NOMO-1 treated with dmso at 0.1 percent for 144 hours (cell line): ENCODE measurements at regions not wholly inside any gene's neighbourhood (a gene's known extent, or its start where the extent isn't known, plus 50 kb on each side); places are given as distances from the start of the nearest gene placed in this dataset.
A peak's percentile ranks its signal among the peaks of the same experiment; 100 is the strongest.
"Not testable (repeated sequence)": the region's sequence is repeated elsewhere in the genome, so short reads cannot be mapped to it uniquely, and the experiment has no call there.

Experiments
- DNase-seq: peaks from one replicate; lab custom pipeline; 2025; ENCODE audit not compliant: unreplicated experiment; lab: John Stamatoyannopoulos, UW

- DNase-seq: no peak
Observed at GRCh38 chr13:47708386-47708785, 292.7 kb downstream of the SUCLA2 start.

DNA sequence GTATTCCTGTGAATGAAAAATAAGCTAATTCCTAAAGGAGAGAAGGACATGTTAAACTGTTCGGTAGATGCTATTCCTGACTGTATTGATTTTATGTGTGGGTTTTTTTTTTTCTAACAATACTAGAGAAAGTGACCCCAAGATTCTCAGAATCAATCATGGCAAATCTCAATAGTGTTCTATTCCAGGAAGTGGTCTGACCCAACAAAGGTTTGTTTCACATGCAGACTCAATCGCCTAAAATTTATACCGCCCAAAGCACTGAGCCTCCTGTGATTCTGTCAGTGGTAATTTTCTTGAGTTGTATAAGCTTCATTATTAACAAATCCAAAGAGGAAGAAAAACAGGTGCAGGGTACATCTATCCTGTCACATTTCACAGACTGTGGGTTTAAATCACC lies 293.7 kb downstream of the SUCLA2 start:
- DNase-seq: no peak

- DNase-seq: no peak
Observed at GRCh38 chr13:47705185-47705584, 295.9 kb downstream of the SUCLA2 start.

- no peak for DNase-seq
Observed at GRCh38 chr13:47696674-47697073, 304.4 kb downstream of the SUCLA2 start.

DNA sequence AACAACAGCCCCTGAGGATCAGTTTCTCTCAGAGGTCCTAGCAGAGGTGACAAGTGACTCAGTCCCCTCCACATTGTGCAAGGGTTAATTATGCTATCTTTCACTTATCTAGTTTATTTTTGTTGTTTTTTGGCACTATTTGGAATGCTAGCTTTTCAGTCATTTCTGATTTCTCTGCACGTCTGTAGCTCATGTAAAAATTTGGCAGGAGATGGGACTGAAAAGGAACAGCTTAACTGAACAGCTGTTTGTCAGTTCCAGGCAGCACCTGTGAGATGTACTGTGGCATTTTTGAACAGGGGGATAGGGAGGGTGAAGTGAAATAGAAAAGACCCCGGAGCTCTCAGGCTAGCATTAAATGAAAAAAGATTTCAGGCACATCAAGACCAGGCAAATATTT lies 313.5 kb downstream of the SUCLA2 start:
- no peak for DNase-seq

DNA sequence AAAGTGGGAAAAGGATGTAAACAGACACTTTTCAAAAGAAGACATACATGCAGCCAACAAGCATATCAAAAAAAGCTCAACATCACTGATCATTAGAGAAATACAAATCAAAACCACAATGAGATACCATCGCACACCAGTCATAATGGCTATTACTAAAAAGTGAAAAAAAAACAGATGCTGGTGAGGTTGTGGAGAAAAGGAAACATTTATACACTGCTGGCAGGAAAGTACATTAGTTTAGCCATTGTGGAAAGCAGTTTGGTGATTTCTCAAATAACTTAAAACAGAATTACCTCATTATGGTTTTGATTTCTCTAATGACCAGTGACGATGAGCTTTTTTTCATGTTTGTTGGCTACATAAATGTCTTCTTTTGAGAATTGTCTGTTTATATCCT lies 315.9 kb downstream of the SUCLA2 start:
- DNase-seq: not testable (repeated sequence)

GRCh38 chr13:47680748-47681147 lies 320.3 kb downstream of the SUCLA2 start:
- DNase-seq: no peak

DNA sequence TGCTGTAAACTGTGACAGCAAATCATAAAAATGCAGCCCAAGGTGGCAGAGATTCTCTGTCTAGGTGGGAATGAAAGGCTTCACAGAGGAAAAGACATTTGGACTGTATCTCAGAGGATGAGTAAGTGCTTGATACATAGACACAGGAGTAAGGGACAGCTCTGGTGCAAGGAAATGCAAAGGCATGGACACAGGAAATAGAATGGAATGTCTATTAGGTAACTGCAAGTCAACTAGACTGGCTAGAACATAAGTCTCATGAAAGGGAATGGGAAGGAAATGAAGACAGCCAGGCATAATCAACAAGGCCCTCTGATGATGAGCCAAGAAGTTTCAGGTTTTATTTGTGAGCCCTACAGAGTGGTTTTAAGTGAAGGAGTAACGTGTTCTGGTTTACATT lies 321.7 kb downstream of the SUCLA2 start:
- DNase-seq: no peak

- DNase-seq: no peak
Observed at GRCh38 chr13:47678201-47678968, 322.7 kb downstream of the SUCLA2 start.

DNA sequence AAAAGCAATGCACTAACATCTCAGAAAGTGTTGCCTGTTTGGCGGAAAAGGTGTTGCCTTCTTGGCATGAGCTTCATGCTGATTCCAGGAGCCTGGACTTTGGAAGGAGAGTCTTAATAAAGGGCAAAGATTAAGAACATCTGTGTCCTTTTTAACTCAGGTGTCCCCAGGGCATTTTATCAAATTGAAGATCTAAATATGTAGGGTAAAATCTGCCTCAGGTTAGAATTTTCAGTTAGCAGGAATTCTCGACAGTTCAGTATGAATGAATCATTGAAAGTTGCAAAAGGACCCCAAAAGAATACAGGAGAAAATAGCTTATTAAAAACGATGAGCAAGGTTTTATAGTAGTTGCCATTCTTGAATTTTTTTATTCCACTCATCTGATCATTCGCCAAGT lies 325.2 kb downstream of the SUCLA2 start:
- no peak for DNase-seq

DNA sequence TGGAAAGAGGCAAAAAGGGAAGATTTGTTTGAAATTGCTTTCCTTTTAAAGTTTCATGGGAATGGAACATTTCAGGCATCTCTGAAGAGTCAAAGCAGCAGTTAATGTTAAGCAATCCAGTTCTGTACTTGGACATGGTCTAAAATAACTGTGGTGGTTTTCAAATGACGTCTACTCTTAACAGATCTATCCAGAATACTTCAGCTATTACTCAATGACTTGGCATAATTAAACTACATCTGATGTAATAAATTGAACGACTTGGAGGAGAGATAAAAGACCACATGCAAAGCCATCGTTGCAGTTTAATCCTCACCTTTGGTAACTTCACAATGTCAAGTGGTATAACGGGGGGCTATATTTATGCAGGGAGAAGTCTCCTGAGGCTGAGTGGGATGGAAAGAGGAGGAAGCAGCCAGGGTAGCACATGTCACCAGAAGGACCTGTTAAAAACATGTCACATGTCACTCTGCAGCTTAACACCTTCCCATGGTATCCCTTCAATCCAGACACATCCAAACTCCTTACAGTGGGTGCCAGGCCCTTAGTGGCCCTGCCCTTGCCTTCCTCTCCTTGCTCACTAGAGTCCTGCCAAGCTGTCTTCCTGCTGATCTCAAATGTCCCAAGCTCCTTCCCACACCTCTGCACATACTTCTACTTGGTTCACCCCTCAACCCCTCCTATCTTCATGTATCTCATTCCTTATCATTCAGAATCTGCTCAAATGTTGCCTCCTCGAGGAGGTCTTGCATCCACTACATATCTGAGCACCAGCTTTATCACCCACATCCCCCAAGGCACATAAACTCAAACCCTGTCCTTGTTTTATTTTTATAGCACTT lies 327.8 kb downstream of the SUCLA2 start:
- peak; percentile 62 for DNase-seq

- peak; percentile 39 for DNase-seq
Observed at GRCh38 chr13:47672245-47673008, 328.6 kb downstream of the SUCLA2 start.

GRCh38 chr13:47671776-47672175 lies 329.3 kb downstream of the SUCLA2 start:
- DNase-seq: no peak

GRCh38 chr13:47665043-47665442 lies 336.0 kb downstream of the SUCLA2 start:
- no peak for DNase-seq

DNA sequence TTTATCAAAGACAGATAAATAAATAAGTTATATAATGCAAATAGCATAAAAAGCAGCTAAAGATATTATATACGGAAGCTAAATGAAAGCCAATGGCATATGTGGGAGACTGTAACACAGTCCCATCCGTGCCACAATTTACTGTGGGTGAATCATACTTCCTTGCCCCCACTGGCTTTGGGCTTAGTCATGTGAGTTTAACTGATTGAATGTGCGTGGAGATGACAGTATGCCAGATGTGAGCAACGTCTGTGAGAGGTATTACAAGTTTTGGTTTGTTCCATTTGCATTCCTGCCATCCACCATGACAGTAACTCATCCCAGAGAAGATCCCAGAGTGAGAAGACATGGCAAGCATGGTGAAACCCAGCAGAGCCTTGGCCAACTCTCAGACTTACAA lies 340.0 kb downstream of the SUCLA2 start:
- peak; percentile 28 for DNase-seq

- no peak for DNase-seq
Observed at GRCh38 chr13:47656651-47657050, 344.4 kb downstream of the SUCLA2 start.

DNA sequence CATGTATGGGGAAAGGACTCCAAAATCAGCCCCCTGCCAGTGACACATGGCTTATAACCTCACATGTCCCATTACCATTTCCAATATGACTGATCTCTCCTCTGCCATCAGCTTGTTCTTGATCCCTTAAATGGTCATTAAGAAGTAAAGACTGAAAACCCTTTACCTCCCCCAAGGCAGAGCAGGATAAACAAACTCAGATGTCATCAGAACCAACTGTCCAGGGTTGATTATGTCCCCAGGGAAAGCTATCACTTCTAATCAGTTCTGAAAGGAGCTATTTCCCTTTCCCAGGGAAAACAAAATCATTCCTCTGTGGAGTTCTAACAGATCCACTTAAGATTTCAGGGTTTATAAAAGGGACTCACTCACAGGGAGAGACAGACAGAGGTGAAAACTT lies 350.9 kb downstream of the SUCLA2 start:
- DNase-seq: no peak

DNA sequence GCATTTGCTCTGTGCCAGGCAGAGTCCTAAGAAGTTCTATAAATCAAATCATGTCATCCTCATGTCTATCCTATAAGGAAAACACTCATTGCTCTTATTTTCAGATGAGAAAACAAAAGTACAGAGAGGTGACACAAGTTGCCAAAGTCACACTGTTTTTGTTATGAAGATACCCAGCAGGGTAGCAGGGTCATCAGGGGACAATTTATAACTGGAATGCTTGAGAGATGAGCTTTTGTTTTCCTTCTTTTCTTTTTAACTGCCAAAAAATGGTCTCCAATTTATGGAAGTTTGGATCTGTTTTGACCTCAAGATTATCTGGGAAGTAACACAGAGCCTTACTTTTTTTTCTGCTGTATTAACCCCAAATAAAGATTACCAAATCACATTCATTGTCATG lies 354.1 kb downstream of the SUCLA2 start:
- DNase-seq: no peak

- DNase-seq: no peak
Observed at GRCh38 chr13:47646298-47646697, 354.8 kb downstream of the SUCLA2 start.

DNA sequence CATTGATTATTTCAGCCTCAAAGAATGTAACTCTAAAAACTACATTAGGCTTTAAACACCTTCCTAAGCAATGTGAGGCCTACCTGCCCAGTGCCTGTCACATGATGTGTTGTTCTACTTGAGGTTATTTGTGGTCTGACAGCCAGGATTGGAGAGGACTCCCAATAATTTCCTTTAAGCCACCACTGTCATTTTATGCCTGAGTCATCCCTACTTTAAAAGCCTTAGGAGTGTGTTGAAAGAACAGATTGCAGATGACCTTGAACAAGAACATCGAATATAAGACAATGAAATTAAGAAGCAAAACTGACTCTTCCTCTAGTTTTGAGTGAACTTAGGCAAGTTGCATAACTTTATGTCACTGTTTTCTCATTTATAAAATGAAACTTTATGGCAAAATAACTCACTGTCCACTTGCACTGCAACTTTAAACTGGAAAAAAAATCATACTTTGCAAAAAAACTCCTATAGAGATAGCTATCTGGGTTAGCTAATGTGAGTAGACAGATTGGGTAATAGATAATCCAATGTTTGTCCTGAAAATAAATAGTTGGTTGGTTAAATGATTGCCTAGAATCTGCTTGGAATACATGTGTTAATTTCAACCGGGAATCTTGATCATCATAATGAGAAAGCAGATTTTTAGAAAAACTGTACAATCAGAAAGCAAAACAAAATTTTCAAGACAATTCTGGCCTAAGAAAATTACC lies 361.2 kb downstream of the SUCLA2 start:
- peak; percentile 20 for DNase-seq

DNA sequence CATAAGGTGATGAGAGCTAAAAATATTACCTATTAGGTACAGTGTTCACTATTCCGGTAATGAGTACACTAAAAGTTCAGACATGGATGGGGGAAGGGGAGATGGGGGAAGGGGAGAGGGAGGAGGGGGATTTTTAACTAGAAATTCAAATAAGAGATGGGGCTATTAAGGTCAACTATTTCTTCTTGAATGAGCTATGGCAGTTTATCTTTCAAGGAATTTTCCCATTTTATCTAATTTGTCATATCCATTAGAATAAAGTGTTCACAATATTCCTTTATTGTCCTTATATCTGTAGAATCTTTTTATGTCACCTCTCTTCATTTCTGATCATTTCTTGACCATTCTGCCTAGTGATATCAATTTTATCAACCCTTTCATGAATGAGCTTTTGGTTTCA lies 362.4 kb downstream of the SUCLA2 start:
- no peak for DNase-seq
